GM20000 (cell line): ENCODE measurements at regions not wholly inside any gene's neighbourhood (a gene's known extent, or its start where the extent isn't known, plus 50 kb on each side); places are given as distances from the start of the nearest gene placed in this dataset.

Source experiments
- DNase-seq: peaks from one replicate; pipeline ENCODE4 v3.0.0; 2012; ENCODE audit warnings: low spot score
- TF ChIP-seq, protein P1 (sequence below): IDR thresholded peaks from 2 replicates; pipeline ENCODE4 v1.5.1; 2012; ENCODE audit warnings: mild to moderate bottlenecking, control low read depth; ENCODE audit errors: extremely low read depth, missing control alignments

DNA sequence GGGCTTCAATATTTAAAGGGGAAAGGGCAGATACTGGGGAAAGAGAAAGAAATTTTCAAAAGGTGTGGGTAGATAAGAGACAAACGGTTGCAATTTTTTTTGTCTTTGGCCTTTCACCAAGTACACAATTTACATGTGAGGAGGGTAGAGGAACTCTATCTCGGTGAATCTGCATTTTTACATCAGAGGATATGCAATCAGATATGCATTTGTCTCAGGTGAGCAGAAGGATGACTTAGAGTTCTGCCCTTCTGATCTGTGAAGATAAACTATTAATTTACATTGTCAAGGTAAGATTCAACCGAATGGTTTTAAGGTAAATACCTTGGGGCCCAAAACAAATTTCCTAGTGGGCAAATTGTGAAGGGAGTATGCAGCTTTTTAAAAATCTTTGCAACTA lies 169.9 kb downstream of the COX18 start:
- DNase-seq, result no peak
- TF ChIP-seq, protein P1, sequence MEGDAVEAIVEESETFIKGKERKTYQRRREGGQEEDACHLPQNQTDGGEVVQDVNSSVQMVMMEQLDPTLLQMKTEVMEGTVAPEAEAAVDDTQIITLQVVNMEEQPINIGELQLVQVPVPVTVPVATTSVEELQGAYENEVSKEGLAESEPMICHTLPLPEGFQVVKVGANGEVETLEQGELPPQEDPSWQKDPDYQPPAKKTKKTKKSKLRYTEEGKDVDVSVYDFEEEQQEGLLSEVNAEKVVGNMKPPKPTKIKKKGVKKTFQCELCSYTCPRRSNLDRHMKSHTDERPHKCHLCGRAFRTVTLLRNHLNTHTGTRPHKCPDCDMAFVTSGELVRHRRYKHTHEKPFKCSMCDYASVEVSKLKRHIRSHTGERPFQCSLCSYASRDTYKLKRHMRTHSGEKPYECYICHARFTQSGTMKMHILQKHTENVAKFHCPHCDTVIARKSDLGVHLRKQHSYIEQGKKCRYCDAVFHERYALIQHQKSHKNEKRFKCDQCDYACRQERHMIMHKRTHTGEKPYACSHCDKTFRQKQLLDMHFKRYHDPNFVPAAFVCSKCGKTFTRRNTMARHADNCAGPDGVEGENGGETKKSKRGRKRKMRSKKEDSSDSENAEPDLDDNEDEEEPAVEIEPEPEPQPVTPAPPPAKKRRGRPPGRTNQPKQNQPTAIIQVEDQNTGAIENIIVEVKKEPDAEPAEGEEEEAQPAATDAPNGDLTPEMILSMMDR, result no peak

DNA sequence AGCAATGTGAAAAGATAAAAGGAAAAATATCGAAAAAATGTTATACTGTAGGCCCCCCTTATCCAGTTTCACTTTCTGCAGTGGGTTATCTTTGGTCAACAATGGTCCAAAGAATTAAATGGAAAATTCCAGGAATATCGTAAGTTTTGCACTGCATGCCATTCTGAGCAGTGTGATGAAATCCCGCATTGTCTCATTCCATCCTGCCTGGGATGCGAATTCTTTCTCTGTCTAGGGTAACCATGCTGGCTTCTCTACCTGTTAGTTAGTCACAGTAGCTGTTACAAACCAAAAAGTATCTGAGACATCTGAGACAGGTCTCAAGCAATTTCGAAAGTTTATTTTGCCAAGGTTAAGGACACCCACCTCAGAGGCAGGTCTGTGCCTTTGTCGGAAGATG lies 170.3 kb downstream of the COX18 start:
- no peak for DNase-seq
- TF ChIP-seq, protein P1, result no peak

- no peak for DNase-seq
- TF ChIP-seq, protein P1, result no peak
Observed at GRCh38 chr4:72896515-72896914, 173.0 kb downstream of the COX18 start.

DNA sequence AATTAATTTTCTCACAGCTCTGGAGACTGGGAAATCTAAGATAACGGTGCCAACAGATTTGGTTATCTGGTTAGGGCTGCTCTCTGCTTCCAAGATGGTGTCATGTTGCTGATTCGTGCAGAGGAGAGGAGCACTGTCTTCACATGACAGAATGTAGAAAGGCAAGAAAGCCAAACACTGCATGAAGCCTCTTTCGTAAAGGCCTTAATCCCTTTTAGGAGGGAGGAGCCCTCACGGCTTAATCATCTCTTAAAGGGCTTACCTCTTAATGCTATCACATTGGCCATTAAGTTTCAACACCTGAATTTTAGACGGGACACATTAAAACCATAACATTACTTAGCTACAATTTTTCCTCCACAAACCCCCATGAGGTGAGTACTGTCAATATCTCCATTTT lies 174.1 kb downstream of the COX18 start:
- DNase-seq, result no peak

GRCh38 chr4:72893354-72894066 lies 176.0 kb downstream of the COX18 start:
- TF ChIP-seq, protein P1, result no peak
- DNase-seq, result no peak

More for the DNA sequence above, 174.1 kb downstream of the COX18 start:
- TF ChIP-seq, protein P1, result no peak

GRCh38 chr4:72888331-72888730 lies 181.2 kb downstream of the COX18 start:
- TF ChIP-seq, protein P1, result no peak
- no peak for DNase-seq

- TF ChIP-seq, protein P1, result no peak
Observed at GRCh38 chr4:72887152-72887551, 182.4 kb downstream of the COX18 start.

More at GRCh38 chr4:72887152-72887551, 182.4 kb downstream of the COX18 start:
- no peak for DNase-seq
